DMS79 (cell line): ENCODE measurements at regions not wholly inside any gene's neighbourhood (a gene's known extent, or its start where the extent isn't known, plus 50 kb on each side); places are given as distances from the start of the nearest gene placed in this dataset.
"Not testable (repeated sequence)": the region's sequence is repeated elsewhere in the genome, so short reads cannot be mapped to it uniquely, and the experiment has no call there.

Experiments
- DNase-seq: peaks from one replicate; lab custom pipeline; 2025; lab: John Stamatoyannopoulos, UW

DNA sequence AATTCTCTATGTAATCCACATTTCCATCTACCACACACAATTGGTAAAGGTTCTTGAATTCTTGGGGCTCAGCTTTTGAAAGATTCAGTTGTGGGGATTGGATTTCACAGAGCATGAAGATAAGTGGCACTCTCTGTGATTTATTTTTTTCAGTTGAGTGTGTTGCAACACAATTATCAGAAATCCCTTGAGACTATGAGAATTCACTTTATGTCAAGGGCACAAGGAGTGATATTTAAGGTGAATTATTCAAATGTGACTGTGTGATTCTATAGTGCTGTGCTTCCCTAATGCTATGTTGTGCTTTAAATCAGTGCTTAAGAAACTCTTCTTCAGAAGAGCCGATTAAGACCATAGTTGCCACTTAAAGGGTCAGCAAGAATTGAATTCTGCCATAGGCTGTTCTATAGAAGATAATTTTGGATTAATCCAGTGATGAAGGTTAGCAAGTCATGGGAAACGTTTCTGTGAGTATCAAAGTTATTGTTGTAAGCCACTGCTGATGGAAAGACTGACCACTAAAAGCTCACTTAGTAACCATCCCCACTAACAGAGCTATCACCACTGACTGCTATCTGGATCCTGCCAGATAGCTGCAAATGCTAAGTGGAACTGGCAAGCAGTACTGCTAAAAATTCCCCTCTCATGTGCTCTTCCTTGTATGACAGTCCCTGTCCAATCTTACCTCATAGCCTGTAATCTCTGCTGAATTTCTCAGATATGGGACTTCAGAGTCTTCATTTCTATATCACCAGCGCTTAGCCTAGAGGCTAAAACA is 134.0 kb upstream of the SEMA3D start:
- peak; percentile 55 for DNase-seq

DNA sequence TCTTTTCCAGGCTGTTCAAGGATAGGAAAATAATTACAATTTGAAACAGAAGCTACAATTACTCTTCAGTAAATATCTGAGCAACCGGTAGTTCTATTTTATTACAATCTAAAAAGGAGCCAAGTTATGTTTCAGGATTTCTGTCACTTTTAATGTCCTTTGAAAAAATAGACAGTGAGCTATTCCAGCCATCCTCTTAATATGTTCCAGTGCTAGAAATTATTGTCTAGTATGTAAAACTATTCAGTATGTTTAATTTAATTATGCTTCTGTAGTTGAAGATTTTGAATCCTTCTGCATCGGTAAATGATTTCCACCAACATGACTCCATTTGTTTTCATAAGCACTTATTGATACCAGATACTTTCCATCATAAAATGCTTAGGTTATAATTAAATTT is 129.6 kb upstream of the SEMA3D start:
- no peak for DNase-seq

DNA sequence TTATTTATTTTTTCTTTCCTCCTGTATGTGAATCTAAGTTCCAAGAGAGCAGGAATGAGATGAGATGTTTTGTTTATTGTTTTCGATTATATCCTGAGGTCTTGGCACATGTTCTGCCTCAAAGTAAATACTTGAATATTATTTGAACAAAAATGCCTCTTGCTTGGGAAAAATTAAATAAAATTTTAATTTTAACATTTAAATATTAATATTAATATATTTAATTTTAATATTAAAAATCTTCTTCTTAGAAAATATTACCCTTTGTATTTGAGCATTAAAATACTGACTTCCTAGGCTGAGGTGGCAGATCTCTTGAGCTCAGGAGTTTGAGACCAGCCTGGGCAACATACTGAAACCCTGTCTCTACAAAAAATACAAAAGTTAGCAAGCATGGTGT is 123.4 kb upstream of the SEMA3D start:
- no peak for DNase-seq

DNA sequence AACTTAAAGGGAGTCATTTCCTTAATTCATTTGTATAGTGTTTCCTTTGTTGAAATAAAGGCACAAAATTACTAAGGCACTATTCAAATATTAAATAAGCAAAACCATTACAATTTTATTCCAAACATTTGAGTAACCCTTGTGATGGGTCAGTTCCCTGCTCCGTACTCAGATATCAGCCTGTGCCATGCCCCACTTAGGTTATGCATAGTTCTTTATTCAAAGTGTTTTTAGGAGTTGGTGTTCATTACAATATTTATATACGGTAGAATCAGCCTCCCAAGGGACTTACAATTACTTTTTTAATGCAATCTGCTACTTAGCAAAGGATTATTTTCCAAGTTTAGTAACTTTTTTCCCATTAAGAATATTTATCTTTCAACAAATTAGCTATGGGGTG is 119.3 kb upstream of the SEMA3D start:
- no peak for DNase-seq

DNA sequence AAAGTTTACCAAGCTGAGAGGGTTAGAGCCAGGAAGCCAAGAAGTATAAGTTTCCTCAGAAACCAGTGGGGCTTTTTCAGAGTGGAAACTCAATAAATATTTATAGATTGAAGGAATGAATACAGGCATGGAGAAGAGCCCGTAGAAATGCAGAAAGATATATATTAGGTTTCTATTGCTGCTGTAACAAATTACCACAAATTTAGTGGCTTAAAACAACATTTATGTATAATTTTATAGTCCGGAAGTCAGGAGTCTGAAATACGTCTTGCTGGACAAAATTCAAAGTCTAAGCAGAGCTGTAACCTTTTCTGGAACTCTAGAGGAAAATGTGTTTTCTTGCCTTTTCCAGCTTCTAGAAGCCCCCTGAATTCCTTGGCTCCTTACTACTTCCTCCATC is 107.3 kb upstream of the SEMA3D start:
- no peak for DNase-seq

DNA sequence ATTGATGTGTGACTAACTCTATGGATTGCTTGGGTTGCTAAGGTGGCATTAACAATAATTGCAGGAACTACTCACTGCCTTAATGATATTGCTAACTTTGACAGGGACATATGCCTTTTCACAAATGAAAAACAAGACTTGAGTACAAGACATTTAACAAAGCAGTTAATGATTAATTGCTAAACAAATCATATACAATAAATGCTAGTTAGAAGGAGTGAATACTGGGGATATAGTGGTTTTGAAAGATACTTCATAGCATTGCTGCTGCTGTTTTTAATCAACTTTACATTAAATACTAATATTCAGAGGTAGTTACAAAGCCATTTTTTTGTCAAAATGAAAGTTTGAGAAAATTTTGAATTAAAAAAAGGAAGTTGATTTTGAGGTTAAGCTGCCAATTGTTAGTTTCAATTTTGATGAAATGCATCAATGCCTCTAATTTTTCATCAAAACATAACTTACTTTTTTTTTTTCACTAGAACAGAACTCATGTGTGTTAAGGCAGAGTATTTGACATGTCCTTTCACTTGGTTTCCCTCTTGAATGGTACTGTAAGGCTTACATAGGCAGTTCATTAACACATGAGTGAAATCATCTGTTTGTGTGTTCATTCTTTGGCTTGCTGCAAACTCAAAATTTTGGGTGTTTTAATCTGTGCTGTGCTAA is 106.2 kb upstream of the SEMA3D start:
- no peak for DNase-seq

DNA sequence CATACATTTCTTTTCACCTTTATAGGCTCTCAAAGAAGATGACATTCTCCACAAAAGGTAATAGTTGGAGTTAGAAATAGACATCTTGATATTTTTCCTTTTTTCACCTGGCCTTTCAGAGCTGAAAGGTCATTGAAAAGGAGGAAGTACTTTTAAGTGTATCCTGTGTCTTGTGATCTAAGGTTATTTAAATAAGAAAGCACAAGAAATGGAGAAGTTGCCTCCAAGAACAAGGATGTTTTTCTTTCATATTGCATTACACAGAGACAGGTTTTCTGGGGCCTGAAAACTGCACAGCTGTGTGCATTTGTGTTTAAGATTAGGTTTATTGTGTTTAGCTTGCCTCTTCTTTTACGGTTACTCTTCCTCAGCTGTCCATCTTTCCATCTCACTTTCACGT is 103.4 kb upstream of the SEMA3D start:
- DNase-seq = no peak

DNA sequence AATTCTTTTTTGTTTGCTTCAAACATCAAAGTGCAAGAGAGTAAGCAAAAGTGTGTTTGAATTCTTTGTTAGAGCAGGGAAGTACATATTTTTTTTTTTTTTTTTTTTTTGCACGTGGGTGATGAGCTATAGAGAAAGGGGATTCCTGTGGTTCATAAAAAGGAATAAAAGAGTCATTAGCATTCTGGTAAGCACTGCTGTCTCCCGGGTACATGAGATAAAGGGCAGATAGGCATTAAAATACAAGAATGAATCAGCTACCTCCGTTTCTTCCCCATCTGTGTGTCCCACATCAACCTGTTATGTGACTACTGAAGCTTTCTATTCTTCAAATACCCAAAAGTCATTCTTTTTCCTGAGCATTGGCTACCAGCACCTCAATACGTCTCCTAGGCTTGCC is 102.4 kb upstream of the SEMA3D start:
- DNase-seq = no peak

DNA sequence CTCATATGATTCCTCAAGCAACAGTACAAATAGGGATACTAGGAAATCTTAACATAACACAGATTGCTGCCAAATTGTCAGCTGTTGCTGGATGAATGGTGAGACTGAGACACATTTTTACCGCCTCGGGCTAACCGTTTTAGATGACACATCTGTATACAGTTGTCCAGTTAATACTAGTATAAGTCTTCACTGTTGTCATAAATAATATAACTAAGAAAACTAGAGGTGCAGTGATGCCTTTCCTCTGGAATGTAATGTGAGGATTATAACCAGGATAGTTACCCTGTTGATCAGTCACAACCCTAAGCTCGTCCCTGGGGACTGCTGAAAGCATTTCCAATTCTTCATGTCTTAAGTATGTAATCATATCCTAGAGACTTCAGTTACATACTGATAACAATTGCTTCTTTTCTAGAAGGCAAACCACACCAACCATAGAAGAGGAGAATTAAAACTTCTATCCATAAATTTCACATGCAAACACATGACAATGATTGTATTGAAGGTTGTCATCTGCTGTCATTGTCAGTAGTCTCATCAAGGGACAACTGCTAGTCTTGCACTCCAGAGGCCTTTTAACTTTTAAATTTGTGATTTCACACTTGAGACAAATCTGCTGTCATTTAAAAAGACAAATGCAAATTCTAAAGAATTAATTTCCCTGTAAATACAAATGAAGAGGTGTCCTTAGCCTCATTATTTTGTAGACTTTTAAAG is 100.4 kb upstream of the SEMA3D start:
- no peak for DNase-seq

DNA sequence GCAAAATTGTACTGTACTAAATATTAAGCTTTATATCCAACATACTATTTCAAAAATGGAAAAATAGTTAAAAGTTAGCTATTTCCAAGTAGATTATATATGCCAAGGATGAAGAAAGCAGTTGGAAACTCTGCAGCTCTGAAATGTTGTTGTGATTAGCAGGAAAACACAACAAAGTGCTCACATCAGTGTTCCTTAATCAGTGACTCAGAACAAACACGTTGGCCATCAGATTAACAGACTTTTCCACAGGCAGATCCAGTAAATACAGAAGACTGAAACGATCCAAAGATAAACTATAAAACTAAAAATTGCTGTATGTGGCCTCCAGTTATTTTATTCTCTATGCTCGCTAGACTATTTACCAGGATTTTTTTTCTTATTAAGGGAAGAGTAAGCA is 99.6 kb upstream of the SEMA3D start:
- no peak for DNase-seq

DNA sequence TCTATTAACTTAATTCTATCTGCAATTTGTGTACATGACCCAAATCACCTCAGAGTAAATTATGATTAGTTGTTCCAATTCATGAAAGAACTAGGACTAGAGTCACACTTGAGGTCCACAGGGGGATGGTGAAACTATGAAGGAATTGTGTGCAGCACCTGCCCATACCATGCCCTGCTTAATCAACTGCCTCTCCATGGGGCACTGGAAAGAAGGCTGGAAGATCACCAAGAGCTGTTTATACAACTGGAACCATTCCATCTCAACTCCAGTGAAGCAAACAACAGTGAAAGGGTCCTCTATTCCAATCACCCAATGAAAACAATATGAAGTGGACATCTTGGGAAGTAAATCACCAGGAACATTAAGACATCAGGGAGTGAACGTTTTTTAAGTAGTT is 98.7 kb upstream of the SEMA3D start:
- DNase-seq = peak; percentile 97

DNA sequence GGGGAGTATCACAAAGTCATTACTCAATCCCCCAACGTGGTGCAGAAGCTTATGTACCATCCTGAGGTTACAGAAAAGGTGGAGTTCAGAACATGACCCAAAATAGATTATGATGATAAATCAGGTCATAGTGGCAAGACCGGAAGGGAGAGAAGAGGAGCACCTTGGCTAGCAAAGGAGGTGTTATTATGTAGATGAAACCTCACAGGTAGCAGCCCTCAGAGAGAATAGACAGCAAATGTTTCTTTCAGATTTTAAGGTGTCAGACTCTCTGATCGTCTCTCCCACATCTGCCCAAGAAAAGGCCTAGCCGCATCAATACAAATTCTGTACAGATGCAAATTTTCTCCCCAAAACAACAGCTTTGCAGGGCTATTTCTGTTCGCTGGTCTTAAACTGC is 88.3 kb upstream of the SEMA3D start:
- DNase-seq = no peak

DNA sequence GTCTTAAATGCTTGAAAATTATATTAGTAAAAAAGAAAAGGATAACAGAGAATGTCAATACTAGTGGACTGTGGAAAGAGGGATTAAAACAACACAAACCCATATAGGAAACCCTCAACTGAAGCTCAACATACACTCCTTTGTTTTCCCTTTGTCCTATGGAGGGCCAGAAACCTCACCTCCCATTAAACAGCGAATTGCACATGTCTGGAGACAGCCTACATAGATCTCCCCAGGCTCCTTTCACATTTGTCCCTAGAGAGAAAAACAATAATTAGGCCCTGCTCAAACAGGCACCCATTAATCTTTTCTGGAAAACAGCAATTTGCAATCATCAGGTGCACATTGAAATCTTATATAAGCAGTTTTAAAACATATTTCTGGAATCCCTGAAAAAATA is 87.6 kb upstream of the SEMA3D start:
- DNase-seq = no peak

DNA sequence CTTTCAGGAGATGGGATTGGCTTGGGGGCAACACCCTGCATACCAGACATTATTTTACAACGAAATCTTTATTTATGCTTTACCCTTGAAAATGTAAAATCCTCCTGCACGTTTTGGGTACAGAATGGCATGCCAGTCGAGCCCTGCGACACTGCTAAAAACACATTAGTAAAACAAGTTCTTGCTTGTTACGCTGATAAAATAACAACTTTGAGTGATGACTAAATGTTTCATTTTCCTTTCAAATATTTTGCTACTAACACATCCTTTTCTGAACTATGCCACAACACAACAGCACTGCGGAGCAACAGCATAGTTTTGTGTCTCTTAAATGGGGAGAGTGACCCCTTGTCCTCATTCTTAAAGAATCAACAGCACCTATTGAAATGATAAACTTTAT is 76.0 kb upstream of the SEMA3D start:
- no peak for DNase-seq

DNA sequence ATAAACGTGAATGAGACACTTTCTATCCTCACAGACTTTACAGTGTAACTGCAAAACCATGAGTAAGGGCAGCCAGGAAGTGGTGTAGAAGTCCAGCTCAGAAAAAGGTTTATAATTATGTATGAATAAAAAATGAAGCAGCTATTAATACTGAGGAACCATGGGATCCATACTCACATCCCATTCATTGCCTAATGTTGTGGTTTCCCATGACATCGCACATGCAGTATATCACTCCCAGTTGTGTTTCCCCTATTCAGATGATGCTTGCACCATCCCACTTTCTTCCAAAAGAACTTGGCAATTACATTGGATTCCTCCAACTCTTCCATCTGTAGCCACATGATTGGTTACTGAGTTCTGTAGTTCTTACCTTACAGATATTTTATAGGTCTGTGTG is 74.5 kb upstream of the SEMA3D start:
- DNase-seq = no peak

DNA sequence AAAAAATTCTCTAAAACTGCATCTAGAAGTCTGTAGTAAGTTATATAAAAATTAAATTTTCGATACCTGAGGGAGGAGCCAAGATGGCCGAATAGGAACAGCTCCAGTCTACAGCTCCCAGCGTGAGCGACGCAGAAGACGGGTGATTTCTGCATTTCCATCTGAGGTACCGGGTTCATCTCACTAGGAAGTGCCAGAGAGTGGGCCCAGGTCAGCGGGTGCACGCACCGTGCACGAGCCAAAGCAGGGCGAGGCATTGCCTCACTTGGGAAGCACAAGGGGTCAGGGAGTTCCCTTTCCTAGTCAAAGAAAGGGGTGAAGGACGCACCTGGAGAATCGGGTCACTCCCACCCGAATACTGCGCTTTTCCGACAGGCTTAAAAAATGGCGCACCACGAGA is 62.9 kb upstream of the SEMA3D start:
- not testable (repeated sequence) for DNase-seq

DNA sequence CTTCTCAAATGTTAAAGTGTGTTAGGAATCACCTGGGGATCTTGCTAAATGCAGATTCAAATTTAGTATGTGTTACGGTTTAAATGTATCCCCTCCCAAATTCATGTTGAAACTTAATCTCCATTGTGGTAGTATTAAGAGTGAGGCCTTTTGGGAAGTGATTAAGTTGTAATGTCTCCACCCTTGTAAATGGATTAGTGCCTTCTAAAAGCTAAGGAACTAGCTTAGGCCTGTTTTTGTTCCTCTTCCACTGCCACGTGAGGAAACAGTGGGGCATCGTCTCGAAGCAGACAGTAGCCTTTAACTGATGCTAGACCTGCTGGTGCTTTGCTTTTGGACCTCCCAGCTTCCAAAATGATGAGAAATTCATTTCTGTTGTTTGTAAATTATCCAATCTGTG is 52.3 kb upstream of the SEMA3D start:
- DNase-seq = no peak

DNA sequence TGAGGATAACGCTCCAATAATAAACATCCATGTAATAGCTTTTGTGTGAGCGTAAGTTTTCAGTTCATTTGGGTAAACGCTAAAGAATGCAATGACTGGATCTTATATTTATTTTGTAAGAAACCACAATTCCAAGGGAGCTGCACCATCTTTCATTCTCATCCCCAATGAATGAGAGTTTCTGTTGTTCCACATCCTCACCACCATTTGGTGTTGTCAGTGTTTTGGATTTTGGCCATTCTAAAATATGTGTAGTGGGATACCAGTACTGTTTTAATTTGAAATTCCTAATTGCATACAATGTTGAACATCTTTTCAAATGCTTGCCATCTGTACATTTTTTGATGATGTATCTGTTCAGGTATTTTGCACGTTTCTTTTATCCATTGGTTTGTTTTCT is 50.9 kb upstream of the SEMA3D start:
- DNase-seq = no peak
